COLO829 (cell line): ENCODE measurements at regions not wholly inside any gene's neighbourhood (a gene's known extent, or its start where the extent isn't known, plus 50 kb on each side); places are given as distances from the start of the nearest gene placed in this dataset.

Experiments
- DNase-seq: peaks from one replicate; pipeline ENCODE4 v3.0.0; 2012; ENCODE audit warnings: low spot score

DNA sequence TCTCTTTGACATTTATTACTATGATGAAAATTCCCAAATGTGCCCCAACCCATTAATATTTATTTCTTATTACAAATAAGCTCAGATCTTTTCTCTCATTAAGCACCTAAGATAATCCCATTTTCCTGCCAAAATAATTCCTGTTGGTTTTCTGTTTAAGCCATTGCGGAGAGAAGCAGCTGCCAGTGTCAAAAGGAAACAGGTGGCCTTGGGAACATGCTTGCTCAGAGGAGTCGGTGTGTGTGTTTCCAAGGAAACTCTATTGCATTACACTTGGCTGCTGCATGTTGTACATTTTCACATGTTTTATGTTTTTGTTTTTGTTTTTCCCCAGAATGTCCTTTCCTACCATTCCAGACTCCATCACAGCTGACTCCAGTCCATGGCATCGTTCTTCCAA lies 56.4 kb downstream of the CD24 start:
- no peak for DNase-seq

DNA sequence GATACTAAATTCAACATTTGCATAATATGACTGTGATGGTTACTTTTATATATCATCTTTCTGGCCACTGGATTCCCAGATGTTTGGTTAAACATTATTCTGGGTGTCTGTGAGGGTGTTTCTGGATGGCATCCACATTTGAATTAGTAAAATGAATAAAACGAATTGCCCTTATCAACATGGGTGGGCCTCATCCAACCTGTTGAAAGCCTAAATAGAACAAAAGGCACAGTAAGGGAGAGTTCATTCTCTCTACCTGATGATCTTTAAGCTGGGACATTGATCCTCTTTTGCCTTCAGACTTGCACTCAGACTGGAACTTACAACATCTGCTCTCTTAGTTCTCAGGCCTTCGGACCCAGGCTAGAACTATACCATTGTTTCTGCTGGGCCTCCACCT lies 57.6 kb downstream of the CD24 start:
- no peak for DNase-seq

DNA sequence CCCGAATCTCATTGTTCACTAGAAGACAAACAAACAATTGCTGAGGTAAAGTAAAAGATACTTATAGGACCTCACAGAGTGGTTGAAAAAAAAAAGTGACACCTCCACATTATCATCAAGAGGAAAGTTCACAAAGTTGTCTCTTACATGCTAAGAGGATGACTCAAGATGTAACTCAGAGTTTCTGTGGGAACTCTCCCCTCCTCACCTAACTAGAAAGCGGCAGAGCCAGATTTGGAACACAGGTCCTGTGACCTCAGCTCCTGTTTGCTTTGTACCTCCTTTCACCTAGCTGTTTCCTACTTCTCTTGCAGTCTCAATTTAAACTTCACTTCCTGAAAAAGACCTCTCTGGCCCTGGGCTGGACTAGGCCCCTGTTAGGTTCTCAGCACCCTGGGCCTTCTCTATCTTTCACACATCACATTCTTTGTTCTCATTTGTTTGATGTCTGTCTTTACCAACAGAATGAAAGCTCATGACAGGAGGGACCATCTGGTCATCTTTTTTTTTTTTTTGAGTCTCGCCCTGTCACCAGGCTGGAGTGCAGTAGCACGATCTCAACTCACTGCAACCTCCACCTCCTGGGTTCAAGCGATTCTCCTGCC lies 60.8 kb downstream of the CD24 start:
- DNase-seq: no peak

DNA sequence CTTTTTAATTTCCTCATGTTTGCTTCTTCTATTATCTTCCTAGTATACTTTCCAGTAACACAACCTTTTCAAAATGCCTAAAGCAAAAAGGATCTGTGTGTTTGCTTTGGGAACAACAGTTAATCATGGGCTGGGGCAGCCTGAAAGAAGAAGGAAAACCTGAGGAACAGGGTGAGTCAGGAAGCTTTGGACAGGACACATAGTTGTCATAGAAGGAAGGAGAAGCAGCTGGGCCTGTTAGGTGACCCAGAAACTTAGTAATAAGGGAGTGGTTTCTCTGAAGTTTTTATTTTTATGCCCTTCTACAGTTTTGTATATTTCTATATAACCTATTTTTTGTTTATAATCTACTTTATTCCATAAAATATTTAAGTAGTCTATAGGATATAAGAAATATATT lies 61.4 kb downstream of the CD24 start:
- DNase-seq: no peak

DNA sequence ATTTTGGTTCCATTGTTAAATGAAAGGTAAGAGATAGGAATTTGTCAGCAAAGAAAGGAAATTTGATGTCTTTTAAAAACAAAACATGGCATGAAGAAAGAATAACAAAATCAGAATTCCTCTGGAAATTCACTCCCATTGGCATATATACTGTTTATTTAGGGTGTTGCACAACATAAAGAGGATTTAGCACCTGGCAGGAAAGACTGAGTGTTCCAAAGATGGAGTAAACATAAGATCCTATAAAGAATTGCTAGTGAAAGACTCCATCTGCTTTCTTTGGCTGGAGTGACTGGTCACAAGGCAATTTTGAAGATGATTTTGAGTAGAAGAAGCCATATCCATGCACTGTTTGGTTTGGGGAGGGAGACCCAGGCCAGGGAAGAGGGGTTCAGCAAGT lies 62.4 kb downstream of the CD24 start:
- no peak for DNase-seq

DNA sequence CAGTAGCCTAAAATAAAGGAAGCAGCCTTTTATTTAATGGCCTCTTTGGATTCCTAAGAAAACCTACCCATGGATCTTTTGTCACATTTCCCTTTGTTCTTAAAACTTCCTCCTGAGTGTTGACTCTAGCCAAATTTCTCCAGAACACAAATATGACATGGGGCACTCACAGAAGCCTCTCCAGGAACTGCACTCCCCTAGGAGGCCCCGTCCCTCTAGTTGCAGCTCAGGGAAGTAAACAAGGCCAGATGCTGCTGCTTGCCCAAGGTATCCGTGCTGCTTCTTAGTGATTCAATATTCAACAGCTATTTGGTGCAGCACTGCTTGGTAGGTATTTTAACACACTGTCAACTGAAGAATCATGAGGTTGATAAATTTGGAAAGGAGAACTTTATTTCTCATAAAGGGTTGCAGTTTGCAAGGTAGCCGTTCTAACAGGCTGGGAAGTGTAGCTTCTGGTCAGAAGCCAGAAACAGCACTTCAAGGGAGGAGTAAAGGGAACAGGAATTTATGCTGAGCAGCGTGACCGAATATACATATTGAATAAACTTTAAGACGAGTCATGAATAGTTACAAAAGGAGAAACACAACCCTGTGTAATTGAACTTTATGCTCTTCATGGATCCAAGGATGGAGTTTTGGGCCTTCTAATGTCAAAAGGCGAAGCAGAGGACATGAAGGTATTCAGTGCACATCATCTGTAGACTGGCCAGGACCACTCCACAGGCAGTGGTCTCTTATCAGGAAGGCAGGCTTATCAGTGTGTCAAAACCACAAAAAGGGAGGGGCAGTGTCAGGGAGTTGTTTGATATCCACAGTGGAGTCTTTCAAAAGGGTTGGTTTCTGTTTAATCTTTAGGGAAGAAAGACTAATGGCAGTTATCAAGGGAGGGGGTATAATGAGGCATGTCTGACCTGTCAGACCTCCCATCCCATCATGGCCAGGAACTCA lies 63.3 kb downstream of the CD24 start:
- no peak for DNase-seq

DNA sequence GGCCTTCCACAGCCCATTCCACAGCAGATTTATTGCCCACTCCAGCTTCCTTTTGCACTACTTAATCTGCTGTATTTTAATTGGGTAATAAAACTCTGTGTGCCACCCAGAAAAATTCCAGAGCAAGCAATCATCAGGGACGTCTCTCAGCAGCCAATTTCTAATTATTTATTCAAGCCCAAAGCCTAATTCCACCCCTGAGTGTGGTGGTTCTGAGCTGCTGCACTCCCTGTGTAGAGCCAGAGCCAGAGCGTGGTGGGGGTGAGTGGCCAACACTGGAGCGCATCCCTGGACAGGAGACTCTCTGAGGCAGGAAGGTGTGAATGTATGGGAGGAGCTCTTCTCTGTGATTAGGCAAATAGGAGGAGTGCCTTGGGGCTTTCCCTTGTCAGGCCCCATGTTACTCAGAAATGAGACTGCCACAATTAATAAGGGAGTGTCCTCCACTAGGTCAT lies 66.1 kb downstream of the CD24 start:
- no peak for DNase-seq

DNA sequence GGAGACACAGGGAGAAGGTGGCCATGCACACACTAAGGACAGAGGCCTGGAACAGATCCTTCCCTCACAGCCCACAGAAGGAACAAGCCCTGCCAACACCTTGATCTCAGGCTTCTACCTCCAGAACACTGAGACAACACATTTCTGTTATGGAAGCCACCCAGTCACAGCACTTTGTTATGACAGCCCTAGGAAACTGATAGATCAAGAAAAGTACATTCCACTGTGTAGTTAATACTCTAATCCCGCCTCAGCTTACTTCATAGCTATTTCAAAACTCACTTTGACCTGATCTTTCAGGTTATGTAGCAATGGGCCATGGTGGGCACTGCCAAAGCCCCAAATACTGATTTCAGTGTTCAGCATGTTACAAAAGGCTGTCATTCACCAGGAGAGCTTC lies 66.8 kb downstream of the CD24 start:
- DNase-seq: no peak

DNA sequence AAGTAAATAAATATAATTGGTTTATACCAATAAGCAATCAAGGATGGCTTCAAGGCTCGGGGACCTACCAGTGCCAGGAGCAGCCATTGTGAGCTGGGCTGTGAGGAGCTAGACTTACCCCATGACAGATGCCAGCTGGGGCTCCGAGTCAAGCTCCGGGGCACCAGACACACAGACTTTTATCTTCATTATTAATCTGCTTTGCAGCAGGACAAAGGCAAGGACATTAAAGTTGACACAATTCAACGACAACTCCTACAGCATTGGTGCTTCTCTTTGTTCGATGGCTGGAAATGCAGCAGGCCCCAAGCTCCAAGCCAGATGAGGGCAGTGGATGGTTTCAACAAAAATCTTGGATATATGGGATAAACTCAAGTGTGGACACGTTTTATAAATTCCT lies 68.3 kb downstream of the CD24 start:
- DNase-seq: no peak

DNA sequence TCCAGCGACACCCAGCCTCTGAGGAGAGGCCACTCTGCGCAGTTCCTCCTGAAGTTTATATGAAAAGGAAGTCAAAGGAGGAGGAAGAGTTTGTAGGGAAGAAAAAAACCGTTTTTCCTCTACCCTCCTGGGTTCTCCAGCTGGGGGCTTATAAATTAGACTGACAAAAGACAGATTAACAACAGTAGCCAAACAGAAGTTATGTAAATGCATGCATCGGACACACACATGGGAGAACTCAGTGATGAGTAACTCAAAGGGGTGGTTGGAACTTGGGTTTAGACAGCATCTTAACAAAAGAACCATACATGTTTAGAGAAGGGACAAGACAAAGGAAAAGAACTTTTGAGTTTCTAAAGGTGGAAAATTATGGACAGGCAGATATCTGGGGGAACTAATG lies 71.2 kb downstream of the CD24 start:
- DNase-seq: no peak

DNA sequence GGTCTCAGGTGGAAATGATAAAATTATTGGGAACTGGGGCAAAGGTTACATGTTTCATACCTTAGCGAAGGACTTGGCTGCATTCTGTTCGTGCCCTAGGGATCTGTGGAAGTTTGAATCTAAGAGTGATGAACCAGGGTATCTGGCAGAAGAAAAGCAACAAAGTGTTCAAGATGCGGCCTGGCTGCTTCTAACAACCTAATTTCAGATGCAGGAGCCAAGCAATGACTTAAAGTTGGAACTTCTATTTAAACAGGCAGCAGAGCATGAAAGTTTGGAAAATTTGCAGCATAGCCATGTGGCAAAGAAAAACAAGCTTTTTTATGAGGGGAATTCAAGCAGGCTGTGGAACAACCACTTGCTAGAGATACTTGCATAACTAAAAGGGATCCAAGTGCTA lies 73.5 kb downstream of the CD24 start:
- DNase-seq: no peak

DNA sequence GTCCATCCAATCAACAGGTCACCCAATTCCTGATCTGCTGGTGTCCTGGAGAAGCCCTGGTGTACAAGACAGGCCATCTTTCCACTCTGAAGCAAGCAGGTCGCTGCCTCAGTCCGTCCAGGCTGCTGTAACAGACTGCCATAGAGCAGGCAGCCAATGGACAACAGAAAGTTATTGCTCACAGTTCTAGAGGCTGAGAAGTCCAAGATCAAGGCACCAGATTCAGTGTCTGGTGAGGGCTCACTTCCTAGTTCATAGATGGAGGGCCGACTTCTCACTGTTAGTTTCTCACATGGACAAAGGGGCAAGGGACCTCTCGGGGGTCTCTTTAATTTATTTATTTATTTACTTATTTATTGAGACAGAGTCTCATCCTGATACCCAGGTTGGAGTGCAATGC lies 74.8 kb downstream of the CD24 start:
- no peak for DNase-seq

DNA sequence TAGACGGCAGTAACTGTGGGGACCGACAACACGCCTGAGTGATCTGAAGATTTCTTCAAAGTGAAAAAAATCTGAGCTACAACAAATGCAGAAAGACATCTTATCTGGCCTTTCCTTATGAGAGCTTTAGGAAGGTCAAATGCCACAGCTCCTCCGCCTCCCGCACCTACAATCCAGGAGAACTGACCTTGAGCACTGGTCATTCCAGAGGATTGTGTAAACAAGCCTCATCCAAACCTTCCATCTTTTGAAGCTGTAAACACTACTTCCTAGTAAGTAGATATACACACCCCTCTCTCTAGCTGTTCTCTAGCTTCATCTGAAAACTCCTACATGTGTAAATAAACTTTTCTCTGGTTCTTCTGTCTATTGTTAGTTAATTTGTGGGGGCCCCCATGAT lies 76.9 kb downstream of the CD24 start:
- DNase-seq: no peak

DNA sequence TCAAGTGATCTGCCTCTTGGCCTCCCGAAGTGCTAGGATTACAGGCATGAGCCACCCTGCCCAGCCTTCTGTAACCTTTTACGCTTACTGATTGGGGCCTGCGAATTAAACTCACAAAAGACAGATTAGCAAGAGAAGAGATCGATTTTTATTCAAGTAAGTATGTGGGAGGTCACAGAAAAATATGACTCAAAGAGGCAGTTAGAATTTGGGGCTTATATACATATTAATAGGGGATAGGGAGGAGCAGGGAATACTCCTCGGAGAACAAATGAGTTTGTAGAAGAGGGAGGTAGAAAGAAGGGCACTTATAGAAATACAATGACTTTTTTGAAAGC lies 78.9 kb downstream of the CD24 start:
- no peak for DNase-seq

DNA sequence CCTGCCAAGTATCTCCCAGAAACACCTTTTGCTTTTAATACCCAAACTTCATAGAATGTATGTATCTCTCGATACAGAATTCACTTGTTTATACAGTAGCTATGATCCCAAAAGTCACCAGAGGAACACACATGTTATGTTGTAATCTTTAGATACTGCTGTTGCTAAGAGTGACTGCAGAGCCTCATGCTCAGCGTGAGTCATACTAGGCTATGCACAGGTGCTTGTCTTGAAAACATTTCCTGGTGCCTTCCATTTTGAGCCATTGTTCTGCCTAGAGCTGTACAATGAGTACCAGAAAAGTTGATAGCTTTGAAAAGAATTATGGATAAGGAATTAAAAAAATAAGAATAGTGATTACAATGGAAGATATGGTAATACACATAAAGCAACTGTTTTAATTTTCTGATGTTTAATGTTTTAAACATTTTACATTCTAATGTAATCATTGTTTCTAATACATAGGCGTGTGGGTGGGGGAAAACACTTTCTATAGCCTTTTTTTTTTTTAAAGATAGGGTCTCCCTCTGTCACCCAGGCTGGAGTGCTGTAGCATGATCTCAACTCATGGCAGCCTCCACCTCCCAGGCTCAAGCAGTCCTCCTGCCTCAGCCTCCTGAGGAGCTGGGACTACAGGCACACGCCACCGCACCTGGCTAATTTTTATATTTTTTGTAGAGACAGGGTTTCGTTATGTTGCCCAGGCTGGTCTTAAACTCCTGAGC lies 79.4 kb downstream of the CD24 start:
- DNase-seq: no peak

DNA sequence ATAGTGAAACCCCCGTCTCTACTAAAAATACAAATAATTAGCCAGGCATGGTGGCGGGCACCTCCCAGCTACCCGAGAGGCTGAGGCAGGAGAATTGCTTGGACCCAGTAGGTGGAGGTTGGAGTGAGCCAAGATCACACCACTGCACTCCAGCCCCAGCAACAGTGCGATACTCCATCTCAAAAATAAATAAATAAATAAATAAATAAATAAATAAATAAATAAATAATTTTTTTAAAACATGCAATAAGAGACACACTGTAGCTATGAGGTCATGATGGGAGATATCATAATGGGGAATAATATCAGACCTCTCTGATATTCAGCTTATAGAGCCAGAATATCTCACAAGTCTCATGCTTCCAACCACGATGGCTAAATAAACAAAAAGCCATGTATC lies 82.3 kb downstream of the CD24 start:
- no peak for DNase-seq

DNA sequence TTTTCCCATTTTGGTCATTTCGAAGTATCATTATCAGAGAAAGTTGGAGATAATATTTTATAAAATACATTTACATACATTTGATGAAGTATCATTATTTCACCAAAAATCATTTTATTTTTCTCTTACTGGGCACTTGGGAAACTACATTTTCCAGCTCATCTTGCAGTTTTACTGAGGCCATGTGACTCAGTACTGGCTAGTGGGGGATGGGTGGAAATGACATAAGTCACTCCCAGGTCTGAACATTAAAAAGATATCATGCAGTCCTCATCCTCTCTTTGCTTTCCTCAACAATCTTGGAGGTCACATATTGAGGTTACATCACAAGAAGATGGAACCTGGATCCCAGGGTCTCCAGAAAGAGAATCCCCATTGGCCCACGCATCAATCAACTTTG lies 84.1 kb downstream of the CD24 start:
- no peak for DNase-seq

DNA sequence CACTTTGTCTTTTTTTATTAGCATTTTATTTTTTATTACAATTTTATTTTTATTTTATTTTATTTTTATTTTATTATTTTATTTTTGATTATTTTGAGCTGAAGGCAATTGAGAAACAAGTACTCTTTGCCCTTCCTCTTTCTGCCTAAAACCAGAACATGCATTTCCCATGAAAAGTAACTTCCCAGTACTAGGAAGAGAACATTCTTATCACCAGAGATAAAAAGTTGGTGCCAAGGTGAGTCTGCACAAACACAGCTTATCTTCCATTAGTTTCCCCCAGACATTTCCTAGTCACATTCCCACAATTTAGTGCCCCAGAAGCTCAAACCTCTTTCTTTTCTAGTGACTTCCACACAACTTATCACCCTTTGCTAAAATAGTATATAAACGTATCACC lies 84.8 kb downstream of the CD24 start:
- DNase-seq: no peak

DNA sequence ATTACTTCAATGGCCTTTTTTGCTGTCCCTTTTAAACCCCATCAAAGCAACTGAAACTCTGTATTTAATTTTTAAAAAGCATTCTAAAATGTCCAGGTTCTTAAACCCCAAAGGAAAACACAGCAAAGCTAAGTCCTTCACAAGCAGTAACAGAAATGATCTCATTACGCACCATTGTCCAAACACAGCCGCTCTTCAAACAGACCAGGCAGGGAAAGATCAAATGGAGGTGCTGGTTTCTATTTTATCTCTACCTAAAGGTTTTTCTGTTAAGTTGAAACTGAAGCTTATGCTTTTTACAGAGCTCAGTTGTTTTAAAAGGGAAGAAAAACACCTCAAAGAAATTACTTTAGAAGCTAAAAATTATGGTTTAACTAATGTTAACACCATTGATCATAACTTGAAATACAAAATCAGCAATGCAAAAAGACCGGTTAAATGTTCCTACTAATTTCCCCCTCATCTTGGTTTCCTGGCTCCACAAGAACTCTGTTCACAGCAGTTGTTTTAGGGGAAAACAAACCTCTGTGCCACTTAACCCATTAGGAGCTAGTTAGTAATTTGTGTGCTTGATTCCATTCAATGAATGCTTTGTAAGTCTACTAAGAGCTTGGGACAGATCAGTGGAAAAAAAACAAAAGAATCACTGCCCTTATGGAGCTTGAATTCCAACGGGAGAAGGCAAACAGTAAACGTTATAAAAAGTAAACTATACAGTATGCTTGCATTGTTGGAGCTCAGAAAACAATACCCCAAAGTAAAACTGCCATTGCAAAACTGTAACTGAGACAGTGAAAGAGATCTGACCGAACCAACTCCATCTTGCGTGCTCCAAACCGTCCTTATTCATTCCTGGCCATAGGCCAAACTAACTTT lies 87.4 kb downstream of the CD24 start:
- DNase-seq: no peak

DNA sequence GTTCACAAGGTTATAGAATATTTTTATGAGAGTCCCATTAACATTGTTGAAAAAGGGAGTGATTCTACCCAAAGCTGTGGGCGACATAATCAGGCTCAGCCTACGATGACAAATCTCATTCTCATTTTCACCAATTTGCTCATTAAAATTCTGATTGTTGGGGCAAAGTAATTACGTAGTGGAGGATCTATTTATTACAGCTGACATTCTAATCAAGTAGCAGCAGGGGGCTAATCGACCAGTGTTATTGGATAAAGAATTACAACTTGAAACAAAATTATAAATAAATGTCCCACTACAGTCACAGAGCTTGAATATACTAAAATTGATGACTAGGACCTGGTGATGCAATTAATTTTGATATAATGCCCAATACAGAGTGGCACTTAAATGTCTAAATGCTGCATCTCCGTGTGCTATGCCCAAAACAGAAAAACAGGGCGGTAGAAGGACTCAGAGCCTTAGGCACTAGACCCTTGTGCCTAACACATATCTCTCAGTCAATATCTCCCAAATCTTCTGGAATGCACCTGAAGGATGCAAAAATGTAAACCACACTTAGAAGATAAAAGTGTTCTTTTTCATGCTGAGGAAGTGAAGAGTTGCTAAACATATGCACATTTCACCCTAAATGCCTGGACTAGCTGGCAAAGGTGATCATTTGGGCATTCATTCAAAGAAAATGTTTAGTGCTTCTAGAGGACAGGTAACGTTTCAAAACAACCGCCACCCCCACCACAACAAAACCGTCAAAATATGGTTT lies 88.3 kb downstream of the CD24 start:
- DNase-seq: no peak

DNA sequence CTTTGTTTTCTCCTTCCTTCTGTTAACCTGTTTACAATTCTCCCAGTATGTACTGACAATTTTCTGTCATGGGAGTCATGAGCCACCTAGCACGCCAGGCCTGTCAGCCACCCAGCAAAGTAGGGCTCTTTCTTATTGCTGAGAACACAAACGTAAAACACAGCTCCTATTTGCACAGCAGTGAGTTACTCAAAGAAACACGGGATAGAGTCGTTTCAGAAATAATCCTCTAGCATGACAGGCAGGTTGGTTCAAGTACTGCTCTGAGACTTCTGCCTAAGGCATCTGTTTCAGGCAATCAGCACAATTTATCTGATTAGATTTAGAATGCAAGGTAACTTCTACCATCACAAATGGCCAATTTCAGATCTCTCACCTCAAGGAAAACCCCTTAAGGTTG lies 88.8 kb downstream of the CD24 start:
- no peak for DNase-seq
